ENCODE measurements at regions not wholly inside any gene's neighbourhood (a gene's known extent, or its start where the extent isn't known, plus 50 kb on each side); places are given as distances from the start of the nearest gene placed in this dataset.

DNA sequence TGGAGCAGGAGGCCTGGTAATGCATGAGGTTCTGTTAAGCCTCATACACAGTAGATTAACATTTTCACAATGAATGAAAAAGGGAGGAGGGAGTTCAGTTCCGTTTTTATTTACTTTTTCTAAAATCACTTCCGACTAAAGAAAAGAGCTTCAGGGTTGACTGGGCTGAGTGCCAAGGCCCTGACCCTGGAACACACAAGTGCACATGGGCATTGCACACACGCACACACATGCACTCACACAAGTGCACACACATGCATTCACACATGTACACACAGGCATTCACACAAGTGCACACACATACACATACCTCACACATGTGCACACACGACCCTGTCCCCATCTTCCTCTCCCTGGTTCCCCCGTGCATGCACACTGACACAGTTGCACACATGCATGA lies 303.3 kb downstream of the BRD1 start:
- H3K4me3 Mint-ChIP-seq = no peak overlapping the region
- no peaks in the 10 kb centered on the region for H4K20me1 ChIP-seq (ENCODE audit: control insufficient read depth, insufficient read depth, low read length, poor library complexity, severe bottlenecking)
- H3K9me3 Mint-ChIP-seq (ENCODE audit: insufficient read depth) = no peaks in the 10 kb centered on the region

DNA sequence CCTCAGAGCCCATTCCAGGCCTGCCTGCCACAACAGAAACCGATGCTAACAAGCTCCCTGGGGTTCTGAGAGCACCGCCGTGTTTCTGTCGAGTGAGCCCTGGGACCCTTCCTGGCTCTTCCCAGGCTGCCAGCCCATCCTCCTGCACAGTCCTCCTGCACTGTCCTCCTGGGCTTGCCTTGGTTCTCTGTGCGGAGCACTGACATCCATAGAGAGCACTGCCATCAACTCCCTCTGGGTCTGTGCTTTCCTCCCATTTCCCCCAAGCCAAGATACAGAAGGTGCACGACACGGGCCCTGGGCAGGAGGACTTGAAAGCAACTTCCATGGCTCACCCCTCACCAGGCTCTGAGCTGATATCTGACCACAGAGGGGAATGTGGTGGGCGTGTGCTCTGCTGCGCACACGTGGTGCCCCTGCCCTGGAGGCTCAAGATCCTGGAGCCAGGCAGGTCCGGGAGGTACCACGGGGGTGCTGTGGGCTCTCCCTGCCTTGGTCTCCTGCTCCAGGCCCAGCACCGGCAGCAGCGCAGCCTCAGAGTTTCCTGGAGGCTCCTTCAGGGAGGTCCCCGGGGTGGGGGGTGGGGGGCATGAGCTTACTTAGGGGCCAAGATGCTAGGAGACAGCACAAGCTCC lies 304.2 kb downstream of the BRD1 start:
- CTCF ChIA-PET = no interaction called here

More for the DNA sequence above, 303.3 kb downstream of the BRD1 start:
- Histone ChIP-seq H2AFZ (ENCODE audit: insufficient read depth, low read depth, low read length, poor library complexity, severe bottlenecking) (no peak overlapping the region), H3K4me2 (replicated peaks; ENCODE audit: low read depth, low read length, poor library complexity, severe bottlenecking) (no peak overlapping the region), H3K4me1 (ENCODE audit: control insufficient read depth in 2 of 2, insufficient read depth in 2 of 2, low read length in 2 of 2) (peaks cover 0 to 2% of the 10 kb centered on the region in 2 donors), H3K27ac (ENCODE audit: low read length in 2 of 2) (no peak overlapping the region), H3K27me3 (replicated peaks in 1 of 4; ENCODE audit: control extremely low read depth in 1 of 4, control insufficient read depth in 3 of 4, insufficient read depth in 4 of 4, low read length in 3 of 4) (no peaks in the 10 kb centered on the region), H3K36me3 (replicated peaks in 1 of 2; ENCODE audit: control extremely low read depth in 1 of 2, control insufficient read depth in 1 of 2, extremely low read depth in 1 of 2, insufficient read depth in 2 of 2, low read length in 1 of 2) (no peaks in the 10 kb centered on the region), H3K9me3 (ENCODE audit: control extremely low read depth in 1 of 3, control insufficient read depth in 2 of 3, insufficient read depth in 1 of 3, low read length in 2 of 3) (peaks cover 0 to 18% (median 0%) of the 10 kb centered on the region in 3 donors), H3K9ac (ENCODE audit: low read length) (no peak overlapping the region), H3K4me3 (ENCODE audit: control extremely low read depth in 1 of 5, extremely low read depth in 1 of 5, insufficient read depth in 1 of 5, low read depth in 2 of 5, low read length in 4 of 5) (no peak overlapping the region), H3K79me2 (ENCODE audit: control insufficient read depth, insufficient read depth, low read length) (no peaks in the 10 kb centered on the region)
- H3K27me3 Mint-ChIP-seq = no peaks in the 10 kb centered on the region
- H3K4me1 Mint-ChIP-seq = peaks cover 2% of the 10 kb centered on the region
- no peak for DNase-seq
- TF ChIP-seq EZH2 (IDR thresholded peaks at IDR 0.05; ENCODE audit: borderline replicate concordance, insufficient read depth, low read depth, low read length, poor library complexity, severe bottlenecking) (no peak), CTCF (IDR thresholded peaks at IDR 0.05) (no peak)
- no peak for ATAC-seq (ENCODE audit: low read depth)
- WGBS (ENCODE audit: insufficient coverage) = 64% methylated on average over 4 of the region's 5 CpGs
- ChIA-PET POLR2A (no interaction called here), CTCF (no interaction called here)
- intact Hi-C loops (cut with micrococcal nuclease) = no loop called here
- no peak overlapping the region for H3K27ac Mint-ChIP-seq

More for the DNA sequence above, 304.2 kb downstream of the BRD1 start:
- H3K9me3 ChIP-seq (ENCODE audit: control extremely low read depth in 1 of 3, control insufficient read depth in 2 of 3, insufficient read depth in 1 of 3, low read length in 2 of 3) = peaks cover 0 to 18% (median 0%) of the 10 kb centered on the region in 3 donors
- H3K4me2 ChIP-seq (replicated peaks; ENCODE audit: low read depth, low read length, poor library complexity, severe bottlenecking) = no peak overlapping the region
- no peaks in the 10 kb centered on the region for H3K36me3 ChIP-seq (replicated peaks in 1 of 2; ENCODE audit: control extremely low read depth in 1 of 2, control insufficient read depth in 1 of 2, extremely low read depth in 1 of 2, insufficient read depth in 2 of 2, low read length in 1 of 2)
- DNase-seq (no peak), ATAC-seq (ENCODE audit: low read depth) (no peak)
- H3K27me3 Mint-ChIP-seq = no peaks in the 10 kb centered on the region
- H3K9ac ChIP-seq (ENCODE audit: low read length) = no peak overlapping the region
- H3K79me2 ChIP-seq (ENCODE audit: control insufficient read depth, insufficient read depth, low read length) = no peaks in the 10 kb centered on the region
- H3K4me3 Mint-ChIP-seq = no peak overlapping the region
- H3K4me3 ChIP-seq (ENCODE audit: control extremely low read depth in 1 of 5, extremely low read depth in 1 of 5, insufficient read depth in 1 of 5, low read depth in 2 of 5, low read length in 4 of 5) = no peak overlapping the region
- H3K9me3 Mint-ChIP-seq (ENCODE audit: insufficient read depth) = no peaks in the 10 kb centered on the region
- POLR2A ChIA-PET = no interaction called here
- H3K4me1 ChIP-seq (ENCODE audit: control insufficient read depth in 2 of 2, insufficient read depth in 2 of 2, low read length in 2 of 2) = peaks cover 0 to 2% of the 10 kb centered on the region in 2 donors
- intact Hi-C loops (cut with micrococcal nuclease) = no loop called here
- H3K27ac ChIP-seq (ENCODE audit: low read length in 2 of 2) = no peak overlapping the region
- H2AFZ ChIP-seq (ENCODE audit: insufficient read depth, low read depth, low read length, poor library complexity, severe bottlenecking) = no peak overlapping the region
- peaks cover 2% of the 10 kb centered on the region for H3K4me1 Mint-ChIP-seq
- TF ChIP-seq EZH2 (IDR thresholded peaks at IDR 0.05; ENCODE audit: borderline replicate concordance, insufficient read depth, low read depth, low read length, poor library complexity, severe bottlenecking) = no peak
- no peak for TF ChIP-seq CTCF (IDR thresholded peaks at IDR 0.05)
- H3K27ac Mint-ChIP-seq = no peak overlapping the region
- peaks cover 0 to 3% (median 0%) of the 10 kb centered on the region in 4 experiments for H3K27me3 ChIP-seq (replicated peaks in 1 of 4; ENCODE audit: control extremely low read depth in 1 of 4, control insufficient read depth in 3 of 4, insufficient read depth in 4 of 4, low read length in 3 of 4)
- WGBS (ENCODE audit: insufficient coverage) = 91% methylated on average over 15 of the region's 15 CpGs
- H4K20me1 ChIP-seq (ENCODE audit: control insufficient read depth, insufficient read depth, low read length, poor library complexity, severe bottlenecking) = no peaks in the 10 kb centered on the region
